ENCODE measurements at regions not wholly inside any gene's neighbourhood (a gene's known extent, or its start where the extent isn't known, plus 50 kb on each side); places are given as distances from the start of the nearest gene placed in this dataset.

- TF ChIP-seq CTCF (IDR thresholded peaks at IDR 0.05) (peak; percentile 72 to 85 (median 78)), POLR2AphosphoS5 (IDR thresholded peaks at IDR 0.05) (no peak), EP300 (IDR thresholded peaks at IDR 0.05) (no peak), POLR2A (IDR thresholded peaks at IDR 0.05) (no peak)
These were observed 55.8 kb upstream of the CDCA7L start for GRCh38 chr7:22001345-22002004.

Data from gastroesophageal sphincter (tissue), 3 donors.